GM23338 (cell line): ENCODE measurements at regions not wholly inside any gene's neighbourhood (a gene's known extent, or its start where the extent isn't known, plus 50 kb on each side); places are given as distances from the start of the nearest gene placed in this dataset.

Source experiments
- ATAC-seq: fragments of 200-7000 bp; cut with Tn5 transposase; 3 replicates; pipeline ENCODE4 v1.9.1; 2020
- DNase-seq: peaks from one replicate; pipeline ENCODE4 v3.0.0-alpha.2; 2015; ENCODE audit warnings: low spot score
- H2AFZ ChIP-seq: fragments of 200-600 bp; sonication (generic); 2 replicates; pipeline ENCODE4 v1.8.0; 2016; ENCODE audit warnings: antibody characterized with exemption, mild to moderate bottlenecking, moderate library complexity
- H3F3A ChIP-seq: fragments of 200-600 bp; sonication (generic); replicated peaks from 2 replicates; pipeline ENCODE4 v1.8.0; 2017; ENCODE audit warnings: antibody characterized with exemption, mixed run types, low read depth
- H3K27ac ChIP-seq: fragments of 200-600 bp; sonication (generic); 2 replicates; pipeline ENCODE4 v1.6.1; 2016; ENCODE audit warnings: low read depth
- H3K27me3 ChIP-seq: fragments of 200-600 bp; sonication (generic); 2 replicates; pipeline ENCODE4 v1.8.0; 2016; ENCODE audit warnings: mild to moderate bottlenecking, mixed run types, moderate library complexity; ENCODE audit not compliant: insufficient read depth
- H3K36me3 ChIP-seq: fragments of 200-600 bp; sonication (generic); 2 replicates; pipeline ENCODE4 v1.8.0; 2016; ENCODE audit warnings: mild to moderate bottlenecking; ENCODE audit not compliant: insufficient read depth
- H3K4me1 ChIP-seq: fragments of 200-600 bp; sonication (generic); 2 replicates; pipeline ENCODE4 v1.8.0; 2016; ENCODE audit warnings: mild to moderate bottlenecking, moderate library complexity; ENCODE audit not compliant: insufficient read depth
- H3K4me2 ChIP-seq: fragments of 200-600 bp; sonication (generic); 2 replicates; pipeline ENCODE4 v1.7.1; 2017; ENCODE audit warnings: mixed run types
- H3K4me3 ChIP-seq: fragments of 200-600 bp; sonication (generic); 2 replicates; pipeline ENCODE4 v1.6.1; 2016; ENCODE audit warnings: mixed run types
- H3K79me2 ChIP-seq: fragments of 200-600 bp; sonication (generic); replicated peaks from 2 replicates; pipeline ENCODE4 v1.8.0; 2017; ENCODE audit warnings: mild to moderate bottlenecking; ENCODE audit not compliant: insufficient read depth
- H3K9me2 ChIP-seq: fragments of 200-600 bp; sonication (generic); 2 replicates; pipeline ENCODE4 v1.8.0; 2017; ENCODE audit not compliant: insufficient read depth
- H4K20me1 ChIP-seq: fragments of 200-600 bp; sonication (generic); replicated peaks from 2 replicates; pipeline ENCODE4 v1.8.0; 2017; ENCODE audit warnings: mild to moderate bottlenecking; ENCODE audit not compliant: insufficient read depth
- H3K27ac Mint-ChIP-seq: 2 replicates; pipeline ENCODE4 v1.8.0; 2020; ENCODE audit warnings: inconsistent platforms, mild to moderate bottlenecking, moderate library complexity, mixed read lengths
- H3K27me3 Mint-ChIP-seq: 3 replicates; pipeline ENCODE4 v1.8.0; 2022; ENCODE audit warnings: low read depth, mild to moderate bottlenecking, moderate library complexity, mixed read lengths, inconsistent platforms; ENCODE audit not compliant: insufficient read depth, poor library complexity
- H3K36me3 Mint-ChIP-seq: 3 replicates; pipeline ENCODE4 v1.8.0; 2021; ENCODE audit warnings: low read depth, mild to moderate bottlenecking, inconsistent platforms, moderate library complexity, mixed read lengths
- H3K4me1 Mint-ChIP-seq: 3 replicates; pipeline ENCODE4 v1.8.0; 2020; ENCODE audit warnings: mild to moderate bottlenecking, inconsistent platforms, mixed read lengths
- H3K4me3 Mint-ChIP-seq: 3 replicates; pipeline ENCODE4 v1.8.0; 2021; ENCODE audit warnings: moderate library complexity, mild to moderate bottlenecking, inconsistent platforms, mixed read lengths
- H3K9me3 Mint-ChIP-seq: 3 replicates; pipeline ENCODE4 v1.8.0; 2020; ENCODE audit warnings: moderate library complexity, mild to moderate bottlenecking, inconsistent platforms, mixed read lengths
- CREB1 ChIP-seq: fragments of 250-450 bp; sonication (Bioruptor Pico); IDR thresholded peaks from 2 replicates; pipeline ENCODE4 v1.5.0; 2020; ENCODE audit warnings: low read depth, mild to moderate bottlenecking, moderate library complexity
- ETS1 ChIP-seq: IDR thresholded peaks from 2 replicates; pipeline ENCODE4 v1.6.1; 2016; ENCODE audit warnings: antibody characterized with exemption
- EZH2 ChIP-seq: fragments of 200-600 bp; sonication (generic); IDR thresholded peaks from one replicate; pipeline ENCODE4 v1.8.0; 2017; ENCODE audit warnings: antibody characterized with exemption, mild to moderate bottlenecking, low read depth; ENCODE audit not compliant: unreplicated experiment
- EZH2phosphoT487 ChIP-seq: fragments of 200-600 bp; sonication (generic); IDR thresholded peaks from one replicate; pipeline ENCODE4 v1.8.1; 2018; ENCODE audit warnings: antibody characterized with exemption; ENCODE audit not compliant: unreplicated experiment
- JUNB ChIP-seq: IDR thresholded peaks from one replicate; pipeline ENCODE4 v1.6.1; 2016; ENCODE audit warnings: antibody characterized with exemption; ENCODE audit not compliant: unreplicated experiment
- NANOG ChIP-seq: IDR thresholded peaks from 2 replicates; pipeline ENCODE4 v1.6.1; 2016; ENCODE audit warnings: antibody characterized with exemption, borderline replicate concordance
- REST ChIP-seq: IDR thresholded peaks from one replicate; pipeline ENCODE4 v1.6.1; 2018; ENCODE audit warnings: antibody characterized with exemption; ENCODE audit not compliant: unreplicated experiment
- STAT1 ChIP-seq: IDR thresholded peaks from one replicate; pipeline ENCODE4 v1.6.1; 2016; ENCODE audit warnings: antibody characterized with exemption; ENCODE audit not compliant: unreplicated experiment
- TF ChIP-seq, protein P1 (sequence below): fragments of 250-450 bp; sonication (Bioruptor Pico); IDR thresholded peaks from 2 replicates; pipeline ENCODE4 v1.5.0; 2020; ENCODE audit warnings: mild to moderate bottlenecking, moderate library complexity

DNA sequence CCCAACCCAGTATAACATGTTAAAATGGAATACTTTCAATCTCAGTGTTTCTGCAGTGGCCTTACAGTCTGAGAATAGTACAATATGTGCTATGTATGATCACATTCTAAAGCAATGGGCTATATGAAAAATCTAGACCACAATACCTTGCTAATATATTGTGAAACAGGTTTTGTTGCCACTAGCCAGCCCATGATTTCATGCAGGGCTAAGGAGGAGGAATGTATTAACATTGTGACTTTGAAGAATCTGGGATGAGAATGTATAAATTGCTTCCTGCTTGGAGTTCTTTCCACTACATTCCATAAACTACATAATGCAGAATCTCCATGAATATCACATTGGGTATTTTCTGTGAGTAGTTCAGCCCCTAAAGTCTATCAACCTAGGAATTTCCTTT is 935.4 kb upstream of the GRIA3 start:
- TF ChIP-seq, protein P1, sequence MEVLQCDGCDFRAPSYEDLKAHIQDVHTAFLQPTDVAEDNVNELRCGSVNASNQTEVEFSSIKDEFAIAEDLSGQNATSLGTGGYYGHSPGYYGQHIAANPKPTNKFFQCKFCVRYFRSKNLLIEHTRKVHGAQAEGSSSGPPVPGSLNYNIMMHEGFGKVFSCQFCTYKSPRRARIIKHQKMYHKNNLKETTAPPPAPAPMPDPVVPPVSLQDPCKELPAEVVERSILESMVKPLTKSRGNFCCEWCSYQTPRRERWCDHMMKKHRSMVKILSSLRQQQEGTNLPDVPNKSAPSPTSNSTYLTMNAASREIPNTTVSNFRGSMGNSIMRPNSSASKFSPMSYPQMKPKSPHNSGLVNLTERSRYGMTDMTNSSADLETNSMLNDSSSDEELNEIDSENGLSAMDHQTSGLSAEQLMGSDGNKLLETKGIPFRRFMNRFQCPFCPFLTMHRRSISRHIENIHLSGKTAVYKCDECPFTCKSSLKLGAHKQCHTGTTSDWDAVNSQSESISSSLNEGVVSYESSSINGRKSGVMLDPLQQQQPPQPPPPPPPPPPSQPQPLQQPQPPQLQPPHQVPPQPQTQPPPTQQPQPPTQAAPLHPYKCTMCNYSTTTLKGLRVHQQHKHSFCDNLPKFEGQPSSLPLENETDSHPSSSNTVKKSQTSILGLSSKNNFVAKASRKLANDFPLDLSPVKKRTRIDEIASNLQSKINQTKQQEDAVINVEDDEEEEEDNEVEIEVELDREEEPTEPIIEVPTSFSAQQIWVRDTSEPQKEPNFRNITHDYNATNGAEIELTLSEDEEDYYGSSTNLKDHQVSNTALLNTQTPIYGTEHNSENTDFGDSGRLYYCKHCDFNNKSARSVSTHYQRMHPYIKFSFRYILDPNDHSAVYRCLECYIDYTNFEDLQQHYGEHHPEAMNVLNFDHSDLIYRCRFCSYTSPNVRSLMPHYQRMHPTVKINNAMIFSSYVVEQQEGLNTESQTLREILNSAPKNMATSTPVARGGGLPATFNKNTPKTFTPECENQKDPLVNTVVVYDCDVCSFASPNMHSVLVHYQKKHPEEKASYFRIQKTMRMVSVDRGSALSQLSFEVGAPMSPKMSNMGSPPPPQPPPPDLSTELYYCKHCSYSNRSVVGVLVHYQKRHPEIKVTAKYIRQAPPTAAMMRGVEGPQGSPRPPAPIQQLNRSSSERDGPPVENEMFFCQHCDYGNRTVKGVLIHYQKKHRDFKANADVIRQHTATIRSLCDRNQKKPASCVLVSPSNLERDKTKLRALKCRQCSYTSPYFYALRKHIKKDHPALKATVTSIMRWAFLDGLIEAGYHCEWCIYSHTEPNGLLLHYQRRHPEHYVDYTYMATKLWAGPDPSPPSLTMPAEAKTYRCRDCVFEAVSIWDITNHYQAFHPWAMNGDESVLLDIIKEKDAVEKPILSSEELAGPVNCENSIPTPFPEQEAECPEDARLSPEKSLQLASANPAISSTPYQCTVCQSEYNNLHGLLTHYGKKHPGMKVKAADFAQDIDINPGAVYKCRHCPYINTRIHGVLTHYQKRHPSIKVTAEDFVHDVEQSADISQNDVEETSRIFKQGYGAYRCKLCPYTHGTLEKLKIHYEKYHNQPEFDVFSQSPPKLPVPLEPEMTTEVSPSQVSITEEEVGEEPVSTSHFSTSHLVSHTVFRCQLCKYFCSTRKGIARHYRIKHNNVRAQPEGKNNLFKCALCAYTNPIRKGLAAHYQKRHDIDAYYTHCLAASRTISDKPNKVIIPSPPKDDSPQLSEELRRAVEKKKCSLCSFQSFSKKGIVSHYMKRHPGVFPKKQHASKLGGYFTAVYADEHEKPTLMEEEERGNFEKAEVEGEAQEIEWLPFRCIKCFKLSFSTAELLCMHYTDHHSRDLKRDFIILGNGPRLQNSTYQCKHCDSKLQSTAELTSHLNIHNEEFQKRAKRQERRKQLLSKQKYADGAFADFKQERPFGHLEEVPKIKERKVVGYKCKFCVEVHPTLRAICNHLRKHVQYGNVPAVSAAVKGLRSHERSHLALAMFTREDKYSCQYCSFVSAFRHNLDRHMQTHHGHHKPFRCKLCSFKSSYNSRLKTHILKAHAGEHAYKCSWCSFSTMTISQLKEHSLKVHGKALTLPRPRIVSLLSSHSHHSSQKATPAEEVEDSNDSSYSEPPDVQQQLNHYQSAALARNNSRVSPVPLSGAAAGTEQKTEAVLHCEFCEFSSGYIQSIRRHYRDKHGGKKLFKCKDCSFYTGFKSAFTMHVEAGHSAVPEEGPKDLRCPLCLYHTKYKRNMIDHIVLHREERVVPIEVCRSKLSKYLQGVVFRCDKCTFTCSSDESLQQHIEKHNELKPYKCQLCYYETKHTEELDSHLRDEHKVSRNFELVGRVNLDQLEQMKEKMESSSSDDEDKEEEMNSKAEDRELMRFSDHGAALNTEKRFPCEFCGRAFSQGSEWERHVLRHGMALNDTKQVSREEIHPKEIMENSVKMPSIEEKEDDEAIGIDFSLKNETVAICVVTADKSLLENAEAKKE (CRISPR knock-in tag), result no peak
- no peak for TF ChIP-seq STAT1
- Histone ChIP-seq H3K79me2 (no peaks in the 10 kb centered on the region), H3K4me3 (no peak overlapping the region)

GRCh38 chrX:122252454-122252853 is 931.6 kb upstream of the GRIA3 start:
- Histone ChIP-seq H4K20me1 (no peaks in the 10 kb centered on the region), H3K4me3 (no peak overlapping the region), H3F3A (no peaks in the 10 kb centered on the region), H3K79me2 (no peaks in the 10 kb centered on the region), H3K9me2 (no peaks in the 10 kb centered on the region), H3K27ac (no peak overlapping the region), H3K36me3 (no peaks in the 10 kb centered on the region), H3K4me2 (no peak overlapping the region), H3K27me3 (peaks cover 18% of the 10 kb centered on the region; the same call in 1 of the 2 replicates), H2AFZ (no peak overlapping the region), H3K4me1 (no peaks in the 10 kb centered on the region)
- H3K36me3 Mint-ChIP-seq, result no peaks in the 10 kb centered on the region
- DNase-seq (no peak), ATAC-seq (no peak)
- H3K4me1 Mint-ChIP-seq, result no peaks in the 10 kb centered on the region; the same call in 2 of the 3 replicates
- H3K27ac Mint-ChIP-seq, result no peak overlapping the region
- H3K9me3 Mint-ChIP-seq, result no peaks in the 10 kb centered on the region; the same call in 2 of the 3 replicates
- H3K4me3 Mint-ChIP-seq, result no peak overlapping the region
- H3K27me3 Mint-ChIP-seq, result peaks cover 5% of the 10 kb centered on the region
- TF ChIP-seq REST, result no peak
- no peak for TF ChIP-seq EZH2phosphoT487
- TF ChIP-seq NANOG, result no peak
- TF ChIP-seq EZH2, result no peak
- no peak for TF ChIP-seq CREB1 (CRISPR knock-in tag)
- no peak for TF ChIP-seq STAT1
- TF ChIP-seq JUNB, result no peak
- TF ChIP-seq ETS1, result no peak

More for the DNA sequence above, 935.4 kb upstream of the GRIA3 start:
- peaks cover 17% of the 10 kb centered on the region; the same call in 1 of the 2 replicates for H3K27me3 ChIP-seq
- H3F3A ChIP-seq, result 0 out of 2 replicates have a peak, but pooled peaks cover 4% of the 10 kb centered on the region
- H3K4me3 Mint-ChIP-seq, result no peak overlapping the region
- no peaks in the 10 kb centered on the region for H3K4me1 ChIP-seq
- no peaks in the 10 kb centered on the region for H3K9me2 ChIP-seq
- no peak overlapping the region for H3K4me2 ChIP-seq
- no peak overlapping the region for H3K27ac Mint-ChIP-seq
- H3K36me3 ChIP-seq, result no peaks in the 10 kb centered on the region
- H3K27me3 Mint-ChIP-seq, result peaks cover 15% of the 10 kb centered on the region
- H3K4me1 Mint-ChIP-seq, result peaks cover 14% of the 10 kb centered on the region; the same call in 2 of the 3 replicates
- no peak overlapping the region for H2AFZ ChIP-seq
- no peaks in the 10 kb centered on the region; the same call in 2 of the 3 replicates for H3K9me3 Mint-ChIP-seq
- DNase-seq (no peak), ATAC-seq (no peak)
- H3K27ac ChIP-seq, result no peak overlapping the region
- no peaks in the 10 kb centered on the region for H3K36me3 Mint-ChIP-seq
- H4K20me1 ChIP-seq, result no peaks in the 10 kb centered on the region
